Activated T-helper 9 cell treated with anti-CD3 and anti-CD28 coated beads, Interleukin-2, amount 50 U/mL, for 16 hours (primary cell): ENCODE measurements at regions not wholly inside any gene's neighbourhood (a gene's known extent, or its start where the extent isn't known, plus 50 kb on each side); places are given as distances from the start of the nearest gene placed in this dataset.

Source experiments
- DNase-seq: peaks from one replicate; pipeline ENCODE4 v3.0.0-alpha.2; 2020; ENCODE audit warnings: low read depth

DNA sequence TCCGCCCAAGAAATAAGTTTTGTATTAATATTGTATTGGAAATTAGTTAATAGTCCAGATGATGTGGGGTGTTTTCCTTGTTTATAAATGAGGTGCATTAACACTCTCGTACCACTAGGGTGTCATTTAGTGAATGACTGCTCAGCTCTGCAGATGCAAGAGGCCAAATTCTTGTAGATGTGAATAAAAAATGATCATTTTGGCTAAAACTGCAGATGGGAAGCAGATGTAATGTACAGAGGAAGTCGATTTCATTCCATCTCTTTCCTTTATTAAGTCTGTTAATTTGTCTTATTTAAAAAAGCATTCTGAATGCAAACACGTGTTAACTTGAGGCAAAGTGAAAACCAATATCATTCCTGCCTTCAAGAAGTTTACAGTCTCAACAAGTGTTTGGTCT is 108.1 kb downstream of the DHX15 start:
- no peak for DNase-seq

DNA sequence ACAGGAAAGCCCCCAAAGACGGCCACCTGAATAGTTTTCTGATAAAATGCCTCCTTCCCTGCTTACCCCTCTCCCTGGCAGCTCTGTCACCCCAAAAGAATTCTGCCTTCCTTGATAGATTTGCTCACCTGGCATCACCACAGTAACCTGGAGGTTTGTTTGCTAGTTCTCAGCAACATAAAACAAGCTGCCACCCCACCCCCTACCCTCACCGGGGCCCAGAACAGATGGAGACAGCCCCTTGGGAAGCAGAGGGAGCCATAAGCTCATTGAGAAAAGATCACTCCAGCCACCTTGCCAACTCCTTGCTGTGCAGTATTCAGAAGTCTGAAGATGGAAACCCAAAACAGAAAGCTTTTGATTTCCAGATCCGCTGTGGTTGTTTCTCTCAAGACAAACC is 108.6 kb downstream of the DHX15 start:
- DNase-seq, result no peak

DNA sequence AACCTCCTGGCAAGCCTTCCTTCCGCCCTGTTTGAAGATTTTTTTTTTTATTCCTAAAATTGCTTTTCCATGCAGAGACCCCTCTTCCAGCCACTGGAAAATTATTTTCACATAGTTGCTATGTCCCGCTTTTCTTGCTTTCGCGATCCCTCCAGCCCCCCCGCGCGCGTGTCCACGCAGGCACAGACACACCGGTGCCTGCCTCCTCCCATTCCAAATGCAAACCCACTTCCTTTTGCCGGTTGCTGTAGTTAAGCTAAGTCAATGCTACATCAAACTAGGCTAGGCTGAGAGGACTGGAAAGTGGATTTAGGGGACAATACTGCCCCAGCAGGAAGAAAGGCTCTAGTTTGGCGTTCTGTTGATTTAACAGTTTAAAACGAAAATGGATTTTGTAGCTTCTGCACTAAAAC is 111.0 kb downstream of the DHX15 start:
- DNase-seq, result no peak

DNA sequence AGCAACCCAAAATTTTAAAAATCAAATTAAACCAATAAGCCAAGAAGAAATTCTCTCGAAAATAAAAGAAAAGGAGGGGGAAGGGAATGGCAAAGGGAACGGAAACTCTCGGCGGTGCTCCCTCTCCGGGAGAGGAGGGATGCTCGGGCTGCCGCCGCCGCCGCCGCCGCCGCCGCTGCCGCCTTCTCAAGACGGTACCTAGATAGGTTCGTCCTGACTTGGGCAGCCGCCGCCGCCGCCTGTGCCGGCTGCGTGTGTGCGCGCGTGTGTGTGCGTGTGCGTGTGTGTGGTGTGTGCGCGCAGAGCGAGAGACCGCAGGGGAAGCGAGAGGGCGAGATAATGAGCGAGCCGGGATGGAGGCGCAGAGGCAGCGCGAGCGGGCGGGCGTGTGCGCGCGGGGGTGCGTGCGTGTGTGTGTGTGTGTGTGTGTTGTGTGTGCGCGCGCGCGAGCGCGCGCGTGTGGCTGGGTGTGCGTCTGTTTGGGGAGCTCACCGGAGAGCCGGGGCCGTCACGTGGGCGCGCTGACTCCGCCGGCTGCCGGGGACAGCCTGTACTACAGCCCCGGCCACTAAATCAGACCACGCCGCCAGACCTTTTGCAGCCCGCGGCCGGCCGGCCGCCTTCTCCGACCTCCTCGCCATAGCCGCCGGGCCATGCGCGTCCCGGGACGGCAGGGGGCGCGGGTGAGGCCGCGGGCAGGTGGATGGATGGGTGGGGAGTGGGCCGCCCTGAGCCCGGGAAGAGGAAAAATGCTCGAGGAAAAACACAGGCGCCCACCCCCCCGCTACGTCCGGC is 111.6 kb downstream of the DHX15 start:
- DNase-seq, result peak; percentile 38

DNA sequence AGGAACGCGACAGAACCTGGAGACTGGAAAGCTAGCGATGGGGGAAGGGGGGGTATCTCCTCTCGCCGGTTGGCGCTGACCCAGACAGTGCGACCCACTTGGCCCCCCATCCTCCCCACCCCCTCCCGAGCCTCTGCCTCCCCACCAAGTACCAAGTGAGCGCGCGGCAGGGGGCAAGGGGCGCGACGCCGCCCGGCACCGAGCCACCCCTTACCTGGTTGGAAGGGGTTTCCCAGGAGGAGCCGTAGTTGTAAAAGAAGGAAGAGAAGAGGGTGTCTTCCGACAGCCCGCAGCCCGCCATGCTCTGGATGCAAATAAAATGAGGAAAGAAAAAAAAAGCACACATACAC is 112.2 kb downstream of the DHX15 start:
- DNase-seq, result no peak

DNA sequence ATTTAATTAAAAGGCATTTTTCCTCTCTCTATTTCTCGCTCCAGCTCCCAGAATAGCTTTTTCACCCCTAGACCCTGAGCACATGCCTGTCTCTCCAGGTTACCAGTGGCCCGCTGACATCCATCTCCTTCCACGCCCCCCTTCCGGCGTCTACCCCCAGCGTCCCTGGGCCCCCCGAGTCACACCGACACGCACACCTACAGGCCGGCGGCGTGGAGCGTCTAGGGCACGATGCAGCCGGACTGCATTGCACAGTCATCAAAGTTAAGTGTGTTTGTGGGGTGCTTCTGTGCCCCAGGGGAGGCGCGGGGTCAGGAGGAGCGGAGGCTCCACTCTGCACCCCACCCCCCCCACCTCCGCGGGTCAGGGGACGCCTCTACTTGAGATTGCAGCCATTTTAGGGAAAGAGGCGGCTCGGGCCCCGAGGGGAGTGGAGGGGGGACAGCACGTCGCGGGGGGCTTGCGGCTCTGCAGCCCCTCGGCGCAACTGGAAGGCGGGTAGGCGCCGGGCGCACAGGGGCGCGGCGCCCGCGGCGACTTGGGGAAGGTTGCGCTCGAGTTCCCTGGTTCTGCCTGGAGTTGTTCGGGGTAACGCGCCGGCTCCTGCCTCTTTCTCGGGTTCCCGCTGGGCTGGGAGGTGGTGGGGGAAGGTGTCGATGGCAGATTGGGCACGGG is 112.7 kb downstream of the DHX15 start:
- DNase-seq, result no peak

DNA sequence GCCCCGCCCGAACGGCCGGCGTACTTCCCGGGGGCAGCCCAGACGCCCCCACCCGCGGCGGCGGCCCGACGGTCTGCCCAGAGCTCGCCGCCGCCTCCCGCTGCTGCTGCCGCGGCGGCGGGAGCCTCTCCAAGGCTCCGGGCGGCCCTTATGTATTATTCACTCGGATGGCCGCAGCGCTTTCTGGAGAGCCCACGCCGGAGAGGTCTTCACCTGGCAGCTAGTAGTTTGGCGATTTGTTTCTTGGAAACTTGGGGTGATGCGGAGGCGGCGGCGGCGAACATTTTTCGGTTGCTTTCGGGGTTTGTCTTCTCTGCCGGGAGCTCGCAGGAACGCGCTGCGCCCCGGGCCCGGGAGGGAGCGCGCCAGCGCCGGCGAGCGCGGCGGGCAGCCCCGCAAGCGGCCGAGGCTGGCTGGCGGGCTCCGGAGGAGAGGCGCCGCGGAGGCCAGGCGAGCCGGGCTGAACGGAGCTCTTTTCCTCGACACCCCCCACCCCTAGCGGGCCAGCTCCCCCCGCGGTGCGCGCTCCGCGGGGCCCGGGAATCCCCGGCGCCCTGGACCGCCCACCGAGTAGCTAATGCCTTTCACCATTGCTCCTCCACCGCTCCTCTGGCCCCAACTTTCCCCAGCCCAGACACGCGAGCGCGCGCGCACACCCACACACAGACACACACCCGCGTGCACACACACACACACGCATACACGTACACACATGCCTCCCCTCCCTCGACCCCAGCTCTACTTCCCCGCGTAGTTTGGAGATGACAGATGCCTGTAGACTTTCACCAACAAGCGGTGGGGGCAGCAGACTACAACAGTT is 113.5 kb downstream of the DHX15 start:
- DNase-seq, result no peak

DNA sequence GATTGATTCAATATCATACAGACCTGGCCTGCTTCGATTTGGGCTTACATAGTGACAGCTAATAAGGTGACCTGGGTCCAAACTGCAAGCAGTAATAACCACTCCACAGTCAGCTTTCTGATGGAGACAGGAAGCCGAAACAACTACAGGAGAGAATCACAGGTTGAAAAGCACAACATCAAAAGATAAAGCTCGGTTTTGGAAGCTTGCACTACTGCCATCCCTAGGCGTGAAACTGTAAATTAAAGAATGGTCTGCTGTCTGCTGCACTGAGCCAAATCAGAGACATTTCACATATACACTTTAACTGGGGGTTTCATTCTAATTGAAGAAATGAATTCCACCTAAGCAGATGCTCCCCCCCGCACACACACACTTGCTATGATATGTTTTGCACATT is 116.3 kb downstream of the DHX15 start:
- no peak for DNase-seq

DNA sequence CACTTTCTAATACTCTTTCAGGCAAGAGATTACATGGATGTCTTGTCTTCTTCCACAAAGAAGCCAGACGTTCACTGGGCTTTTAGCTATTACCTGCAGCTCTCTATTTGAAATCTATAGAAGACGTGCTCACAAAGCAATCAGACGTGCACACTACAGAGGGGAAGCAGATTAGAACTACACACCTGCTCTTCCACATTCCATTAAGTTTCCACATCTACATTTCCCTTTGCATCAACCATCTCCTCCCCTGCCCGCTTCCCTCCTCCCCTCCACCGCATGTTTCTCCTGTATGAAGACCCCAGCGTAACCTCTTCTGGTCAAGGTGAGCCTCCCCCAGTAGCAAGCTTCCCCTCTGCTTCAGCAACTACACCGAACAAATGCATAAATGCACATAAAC is 119.8 kb downstream of the DHX15 start:
- no peak for DNase-seq

DNA sequence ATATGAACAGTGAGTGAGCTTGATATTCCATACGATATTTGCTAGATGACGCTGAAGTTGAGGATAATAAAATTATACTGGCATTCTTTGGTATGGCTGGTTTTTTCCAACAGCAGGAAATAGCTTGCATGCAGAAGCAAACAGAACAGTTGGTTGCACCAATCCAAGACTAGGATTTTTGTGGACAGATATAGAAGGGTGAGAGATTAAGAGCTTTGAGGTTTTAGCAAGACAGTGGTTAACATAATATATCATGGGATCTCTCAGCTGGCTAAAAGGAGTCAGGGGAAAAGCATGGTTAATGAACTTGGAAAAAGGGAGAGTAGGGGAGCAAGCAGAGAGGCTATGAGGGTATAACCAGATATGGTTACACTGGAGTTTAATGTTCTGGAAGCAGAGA is 127.9 kb downstream of the DHX15 start:
- no peak for DNase-seq

DNA sequence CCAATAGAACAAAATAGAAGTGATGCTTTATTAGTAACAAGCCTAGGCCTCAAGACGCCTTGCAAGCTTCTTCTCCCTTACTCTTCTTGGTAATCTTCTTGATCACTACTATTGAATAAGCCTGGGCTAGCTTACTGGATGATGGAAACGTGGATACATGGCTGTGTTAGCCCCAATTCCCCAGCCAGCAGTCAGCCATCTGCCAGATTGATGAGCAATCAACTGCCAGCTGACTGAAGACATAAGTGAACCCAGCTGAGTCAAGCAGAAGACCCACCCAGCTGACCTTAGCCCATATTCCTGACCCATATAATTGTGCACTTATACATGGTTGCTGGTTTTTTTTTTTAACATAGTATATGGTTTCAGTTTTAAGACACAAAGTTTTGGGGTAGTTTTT is 130.4 kb downstream of the DHX15 start:
- DNase-seq, result no peak

DNA sequence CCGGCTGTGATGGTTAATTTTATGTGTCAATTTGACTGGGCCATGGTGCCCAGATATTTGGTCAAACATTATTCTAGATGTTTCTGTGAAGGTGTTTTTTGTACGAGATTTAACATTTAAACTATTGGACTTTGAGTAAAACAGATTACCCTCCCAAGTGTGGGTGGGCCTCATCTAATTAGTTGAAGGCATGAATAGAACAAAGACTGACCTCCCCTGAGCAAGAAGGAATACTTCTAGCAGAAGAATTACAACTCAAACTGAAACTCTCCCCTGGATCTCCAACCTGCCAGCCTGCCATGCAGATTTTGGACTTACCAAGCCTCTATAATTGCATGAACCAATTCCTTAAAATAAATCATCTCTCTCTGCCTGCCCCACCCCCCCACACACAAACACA is 132.5 kb downstream of the DHX15 start:
- no peak for DNase-seq

DNA sequence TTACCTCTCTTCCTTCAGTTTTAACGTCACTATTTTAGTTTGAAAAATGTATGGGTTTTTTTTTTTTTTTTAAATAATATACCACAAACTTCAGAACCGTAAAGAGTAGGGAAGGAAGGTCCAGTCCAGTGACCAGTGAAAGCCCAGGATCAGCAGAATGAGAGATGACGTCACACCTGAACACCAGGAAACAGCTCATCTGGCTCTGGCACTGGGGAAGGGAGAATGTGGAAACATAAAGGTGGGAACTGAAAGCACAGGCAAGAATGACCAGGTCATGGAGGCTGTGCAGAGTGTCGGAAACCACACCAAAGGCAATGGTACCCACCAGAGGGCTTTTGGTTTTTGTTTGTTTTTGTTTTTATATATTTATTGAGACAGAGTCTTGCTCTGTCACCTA is 141.2 kb downstream of the DHX15 start:
- no peak for DNase-seq

DNA sequence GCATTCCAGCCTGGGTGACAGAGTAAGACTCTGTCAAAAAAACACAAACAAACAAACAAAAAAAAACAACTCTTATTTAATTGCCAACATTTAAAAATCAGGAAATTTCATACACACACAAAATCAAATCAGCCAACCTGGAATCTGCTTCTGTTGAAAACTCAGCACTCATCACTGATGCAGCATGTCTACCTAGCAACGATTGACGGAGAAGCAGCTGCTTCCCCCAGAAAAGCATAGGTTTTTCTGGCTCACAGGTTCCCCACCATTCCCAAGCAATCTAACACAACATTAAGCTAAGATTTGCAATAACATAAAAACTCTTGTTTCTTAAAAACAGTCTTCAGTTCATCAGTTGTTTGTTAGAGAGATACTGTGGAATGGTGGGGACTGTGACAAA is 143.6 kb downstream of the DHX15 start:
- DNase-seq, result no peak

DNA sequence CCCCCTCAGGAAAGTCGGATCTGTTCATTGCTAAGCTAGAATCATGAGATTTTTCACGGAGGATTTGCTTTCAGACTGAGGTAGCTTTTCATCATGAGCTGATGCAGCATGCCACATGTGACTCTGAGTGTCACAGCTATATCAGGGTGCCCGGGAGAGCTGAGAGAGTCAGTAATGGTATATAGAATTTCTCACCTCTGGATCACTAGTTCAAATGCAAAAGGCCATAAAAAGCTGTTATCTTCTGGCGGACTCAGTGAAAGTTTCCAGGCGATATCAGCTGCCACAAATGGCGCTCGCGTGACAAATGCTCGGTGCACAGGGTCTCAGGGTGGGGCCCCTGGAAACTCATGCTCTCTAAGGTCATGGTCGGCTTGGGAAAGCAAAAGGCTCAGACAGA is 150.1 kb downstream of the DHX15 start:
- no peak for DNase-seq

DNA sequence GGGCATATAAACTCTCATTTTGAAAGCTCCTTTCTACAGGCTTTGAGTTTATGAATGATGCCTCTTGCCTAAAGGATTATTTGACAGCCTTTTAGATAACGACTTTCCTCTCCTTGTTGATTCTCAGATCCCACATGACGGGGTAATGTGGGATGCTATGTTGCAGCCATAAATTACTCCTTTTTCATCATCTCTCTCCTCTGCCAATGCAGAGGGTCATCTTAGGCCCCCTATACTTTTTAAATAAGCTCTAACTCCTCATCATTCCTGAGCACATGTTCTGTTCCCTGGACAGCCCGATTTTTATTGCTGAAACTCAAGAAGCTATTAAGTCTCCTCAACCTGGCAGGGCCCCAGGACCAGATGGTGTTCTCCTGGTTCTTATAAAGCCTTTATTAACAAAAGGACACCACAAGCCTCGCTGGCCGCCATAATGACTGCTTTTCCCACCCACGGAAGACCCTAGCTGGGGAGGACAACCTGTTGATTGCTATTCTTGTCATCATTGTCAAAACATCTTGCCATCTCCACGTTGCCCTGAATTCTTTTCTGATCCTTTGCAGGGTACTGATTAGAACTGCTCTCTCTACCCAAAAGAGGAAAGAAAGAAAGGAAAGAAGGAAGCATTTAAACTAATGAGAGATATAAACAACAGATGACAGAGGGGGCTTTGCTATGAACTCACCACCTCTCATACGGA is 150.7 kb downstream of the DHX15 start:
- no peak for DNase-seq

DNA sequence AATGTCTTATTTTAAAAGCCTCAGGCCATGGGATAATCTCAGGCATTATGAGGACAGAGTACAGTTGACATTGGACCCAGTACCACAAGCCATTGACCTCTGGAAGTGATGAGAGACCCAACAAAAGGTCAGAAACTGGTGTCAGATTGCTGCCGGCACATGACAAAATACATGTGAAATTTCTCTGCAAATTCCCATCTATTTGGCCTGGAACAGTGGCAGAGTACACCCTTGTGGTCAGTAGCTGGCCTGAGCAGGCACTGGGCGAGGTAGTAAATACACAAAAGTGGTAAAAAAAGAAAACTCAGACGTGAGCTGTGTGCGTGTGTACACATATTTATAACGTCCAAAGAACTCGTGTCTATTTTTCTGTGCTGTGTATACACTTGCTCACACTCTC is 155.5 kb downstream of the DHX15 start:
- DNase-seq, result no peak

DNA sequence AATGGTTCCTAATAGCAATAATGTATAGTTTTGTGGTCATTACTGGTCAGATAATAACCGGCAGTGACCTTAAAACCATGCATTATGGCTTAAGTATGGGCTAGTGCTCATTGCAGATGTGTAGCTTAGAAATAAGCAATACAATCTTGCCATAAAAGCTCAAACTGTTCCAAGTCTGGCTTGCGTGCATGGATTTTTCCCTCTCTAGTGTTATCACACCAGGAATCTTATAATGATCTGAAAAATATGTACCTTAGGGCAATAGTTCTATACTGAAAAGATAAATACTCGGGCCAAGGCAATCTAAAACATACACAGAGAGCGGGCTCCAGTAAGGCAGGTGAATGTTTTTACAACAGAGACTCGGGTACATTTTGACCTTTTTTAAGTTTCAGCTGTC is 157.8 kb downstream of the DHX15 start:
- no peak for DNase-seq

DNA sequence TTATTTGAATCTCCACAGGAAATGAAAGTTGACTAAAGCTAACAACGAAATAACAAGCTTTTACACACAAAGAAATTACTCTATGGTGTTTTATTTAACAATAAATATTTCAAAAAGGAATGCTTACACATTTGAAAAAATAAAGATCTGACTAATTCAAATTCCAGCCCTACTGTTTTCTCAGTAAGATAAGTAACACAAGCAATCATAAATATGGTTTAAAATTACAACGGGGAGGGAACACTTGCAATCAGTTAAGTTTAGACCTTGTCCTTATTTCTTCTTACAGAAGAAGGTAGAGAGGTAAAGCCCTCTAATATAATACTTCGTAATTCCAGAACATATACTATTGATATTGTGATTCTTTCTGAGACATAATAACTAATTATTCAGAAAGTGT is 158.5 kb downstream of the DHX15 start:
- no peak for DNase-seq

DNA sequence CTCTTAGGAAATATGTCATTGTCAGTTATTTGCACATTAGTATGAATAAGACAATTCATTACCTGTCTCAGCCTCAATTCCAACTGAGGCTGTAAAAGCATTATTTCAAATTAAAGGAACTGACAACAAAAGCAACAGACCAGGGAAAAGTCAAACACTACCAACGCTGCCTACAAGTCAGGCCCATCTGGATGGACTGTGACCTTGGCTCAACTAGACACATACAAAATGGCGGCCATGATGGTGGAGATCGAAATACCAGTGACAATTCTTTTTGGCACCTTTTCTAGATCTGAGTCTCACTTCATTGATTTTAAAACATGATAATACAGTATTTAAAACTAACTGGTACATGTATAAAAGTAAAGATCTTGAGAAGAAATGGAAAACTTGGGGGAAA is 160.7 kb downstream of the DHX15 start:
- no peak for DNase-seq

DNA sequence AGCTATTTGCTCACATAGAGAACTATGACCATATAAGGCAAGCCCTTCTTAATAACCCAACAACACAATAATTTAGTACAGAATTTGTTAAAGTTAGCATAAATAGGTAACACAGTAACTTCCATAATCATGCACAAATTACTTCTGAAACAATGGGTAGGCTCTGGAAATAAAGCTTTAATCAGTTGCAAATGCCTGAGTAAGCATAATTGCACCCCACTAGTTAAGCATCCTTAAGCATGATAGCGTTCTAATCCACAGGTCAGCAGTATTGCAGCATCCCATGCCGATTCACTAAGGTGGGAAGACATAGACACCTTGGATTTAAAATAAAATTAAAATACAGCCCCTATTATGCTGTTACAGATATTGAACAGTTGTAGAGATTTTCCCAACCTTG is 161.7 kb downstream of the DHX15 start:
- no peak for DNase-seq

DNA sequence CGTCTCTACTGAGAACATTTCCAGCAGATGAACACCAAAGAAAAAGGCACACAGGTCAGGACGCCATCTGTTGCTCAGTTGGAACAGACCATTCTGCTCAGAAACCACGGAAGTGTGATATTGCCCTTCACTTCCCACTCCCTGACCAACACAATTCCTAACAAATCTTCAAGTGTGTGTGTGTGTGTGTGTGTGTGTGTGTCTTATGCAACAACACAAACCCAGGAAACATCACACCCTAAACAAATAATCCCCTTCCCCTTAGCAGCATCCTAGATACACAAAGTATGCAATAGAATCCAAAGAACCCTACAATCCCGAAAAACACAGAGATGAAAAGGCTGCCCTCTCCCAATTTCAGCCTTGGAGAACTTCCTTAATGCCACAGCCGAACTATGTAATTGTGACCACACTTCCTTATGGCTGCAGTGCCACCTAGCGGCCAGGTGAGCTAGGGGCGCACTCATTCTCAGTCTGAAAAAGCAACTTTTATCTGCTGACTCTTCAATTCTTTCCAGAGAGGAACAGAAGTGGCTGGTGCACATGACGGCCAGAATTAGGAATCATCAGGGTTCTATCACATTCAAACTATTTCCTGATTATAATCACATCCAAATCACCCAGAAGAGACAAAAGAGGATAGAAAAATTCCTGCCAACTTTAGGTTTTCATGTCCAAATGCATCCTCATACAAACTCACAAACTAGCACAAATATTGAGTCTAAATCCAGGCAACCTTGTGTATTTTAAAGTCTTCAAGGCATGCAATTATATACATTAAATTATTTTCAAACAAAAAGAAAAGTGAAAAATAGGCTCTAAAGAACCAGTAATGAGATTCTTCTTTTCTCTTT is 164.9 kb downstream of the DHX15 start:
- peak; percentile 25 for DNase-seq
